CD1c-positive myeloid dendritic cell (primary cell): ENCODE measurements at regions not wholly inside any gene's neighbourhood (a gene's known extent, or its start where the extent isn't known, plus 50 kb on each side); places are given as distances from the start of the nearest gene placed in this dataset.

Experiments used
- DNase-seq: peaks from one replicate; pipeline ENCODE4 v3.0.0-alpha.2; 2016; ENCODE audit errors: extremely low spot score

DNA sequence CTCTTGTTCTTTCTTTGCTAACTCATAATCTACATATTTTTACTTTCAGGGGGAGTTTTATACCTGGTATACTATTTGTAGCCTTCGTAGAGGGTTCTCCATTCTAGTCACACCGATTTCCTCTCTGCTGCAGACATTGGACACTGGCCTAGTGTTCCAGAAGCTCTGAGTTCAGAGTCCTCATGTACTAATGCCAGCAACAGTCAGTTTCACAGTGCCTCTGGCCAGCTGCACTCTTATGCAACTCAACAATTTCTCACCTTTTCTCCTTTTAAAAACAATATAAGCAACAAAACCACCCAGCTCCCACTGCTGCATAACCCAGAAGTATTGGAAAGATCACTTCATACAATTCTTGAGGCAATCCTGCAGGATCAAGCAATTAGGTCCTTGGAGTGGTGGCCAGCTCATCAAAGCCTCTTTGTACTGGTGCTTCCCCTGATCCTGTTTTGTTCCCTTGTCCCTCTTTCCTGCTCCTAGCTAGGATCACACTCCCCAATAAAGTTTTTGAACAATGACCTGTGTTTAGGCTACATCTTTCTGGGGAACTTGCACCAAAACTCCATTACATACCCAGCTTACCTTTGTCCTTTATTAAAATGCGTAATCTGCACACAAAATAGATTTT, 98.1 kb upstream of the TUT7 start:
- DNase-seq, result no peak

DNA sequence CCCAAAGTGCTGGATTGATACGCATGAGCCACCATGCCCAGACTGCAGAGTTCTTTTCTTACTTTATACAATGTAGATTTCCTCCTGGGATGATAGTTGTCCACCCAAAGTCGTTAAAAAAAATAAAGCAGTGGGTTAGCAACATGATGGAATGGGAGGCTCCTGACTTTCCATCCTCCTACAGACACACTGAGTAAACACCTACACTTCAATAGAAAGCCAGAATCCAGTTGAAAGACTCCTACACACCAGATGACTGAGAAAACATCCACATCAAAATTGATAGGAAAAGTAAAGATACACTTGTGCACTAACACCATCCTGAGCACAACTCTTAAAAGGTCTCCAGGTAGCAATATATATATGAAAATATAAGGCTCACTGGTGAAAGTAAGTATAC, 95.0 kb upstream of the TUT7 start:
- no peak for DNase-seq

GRCh38 chr9:86445671-86446070, 91.5 kb upstream of the TUT7 start:
- DNase-seq, result no peak

- no peak for DNase-seq
These were observed 89.8 kb upstream of the TUT7 start for GRCh38 chr9:86443992-86444391.

GRCh38 chr9:86434039-86434726, 80.0 kb upstream of the TUT7 start:
- peak; percentile 51 for DNase-seq

DNA sequence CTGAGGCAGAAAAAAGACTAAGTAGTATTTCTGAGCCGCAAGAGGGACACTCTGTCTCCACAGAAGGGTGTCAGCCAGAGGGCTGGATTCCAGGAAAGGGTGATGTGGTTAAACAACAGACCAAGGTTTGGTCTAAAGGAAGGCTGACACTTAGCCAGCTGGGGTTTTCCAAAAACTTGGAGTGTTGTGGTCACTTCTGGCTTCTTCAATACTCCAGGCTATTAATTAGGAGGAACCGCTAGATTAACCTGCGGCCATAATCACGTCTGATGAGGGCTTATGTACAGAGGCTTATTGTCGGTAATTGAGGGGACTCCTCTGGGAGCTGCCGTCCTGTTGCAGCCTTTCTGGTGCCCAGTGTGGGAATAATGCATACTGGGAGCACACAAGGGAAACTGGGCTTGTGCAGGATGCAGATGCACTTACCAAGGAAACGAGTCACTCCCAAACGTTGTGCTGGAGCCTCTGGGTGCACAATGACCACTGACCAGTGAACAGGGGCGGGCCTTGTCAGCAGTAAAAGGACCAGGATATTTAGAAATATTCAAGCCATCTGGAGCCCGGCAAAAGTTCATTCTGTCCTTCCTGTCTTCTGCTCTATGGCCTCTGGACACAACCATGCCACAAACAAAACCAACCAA, 70.2 kb upstream of the TUT7 start:
- no peak for DNase-seq

GRCh38 chr9:86413971-86414880, 60.0 kb upstream of the TUT7 start:
- DNase-seq, result peak; percentile 41

DNA sequence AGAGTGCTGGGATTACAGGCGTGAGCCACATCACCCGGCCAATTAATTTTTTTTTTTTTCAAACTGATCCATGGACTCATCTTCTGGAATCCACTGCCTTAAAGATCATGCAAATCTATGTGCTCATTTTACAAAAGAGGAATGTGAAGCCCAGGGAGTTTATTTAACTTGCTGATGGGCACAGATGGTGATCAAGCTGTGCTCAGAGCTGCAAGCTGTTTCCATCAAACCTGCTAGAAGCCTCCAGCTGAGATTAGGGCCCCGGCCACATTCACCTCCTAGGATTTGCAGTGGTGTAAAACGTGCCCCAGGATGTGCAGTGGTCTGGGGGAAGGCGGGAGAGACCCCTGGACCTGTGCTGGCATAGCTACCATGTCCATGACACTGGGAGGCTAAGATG, 56.1 kb upstream of the TUT7 start:
- DNase-seq, result no peak

DNA sequence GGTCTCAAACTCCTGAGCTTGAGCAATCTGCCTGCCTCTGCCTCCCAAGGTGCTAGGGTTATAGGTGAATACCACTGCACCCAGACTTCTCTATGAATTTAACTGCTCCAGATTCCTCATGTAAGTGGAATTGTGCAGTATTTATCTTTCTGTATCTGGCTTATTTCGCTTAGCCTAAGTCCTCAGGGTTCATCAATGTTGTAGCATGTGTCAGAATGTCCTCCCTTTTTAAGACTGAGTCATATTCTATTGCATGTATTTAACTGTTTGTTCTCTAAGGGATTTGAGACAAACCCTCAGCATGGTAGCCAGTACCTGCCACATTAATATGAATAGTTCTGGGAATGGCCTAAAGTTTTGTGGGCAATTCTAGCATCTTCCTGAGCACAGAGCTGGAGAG, 53.9 kb upstream of the TUT7 start:
- no peak for DNase-seq

- peak; percentile 3 for DNase-seq
These were observed 52.8 kb upstream of the TUT7 start for GRCh38 chr9:86407022-86407421.

DNA sequence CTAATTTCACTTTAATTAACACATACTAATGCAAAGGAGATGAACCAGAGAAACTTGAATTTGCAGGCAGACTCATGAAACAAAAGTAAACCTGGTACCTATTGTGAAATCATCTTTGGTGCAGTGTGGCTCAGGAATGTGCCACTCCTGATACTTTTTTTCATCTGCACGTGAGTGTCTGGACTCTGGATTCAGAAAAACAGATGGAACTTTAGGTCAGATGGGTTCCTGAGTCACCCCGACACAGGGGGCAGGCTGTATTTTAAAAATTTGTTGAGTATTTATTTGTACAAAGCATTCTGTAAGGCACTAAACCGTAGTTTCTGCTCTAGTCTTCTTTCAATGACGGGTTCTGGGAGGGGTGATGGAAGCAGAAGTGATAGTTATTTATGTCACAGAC, 52.2 kb upstream of the TUT7 start:
- DNase-seq, result peak; percentile 18

DNA sequence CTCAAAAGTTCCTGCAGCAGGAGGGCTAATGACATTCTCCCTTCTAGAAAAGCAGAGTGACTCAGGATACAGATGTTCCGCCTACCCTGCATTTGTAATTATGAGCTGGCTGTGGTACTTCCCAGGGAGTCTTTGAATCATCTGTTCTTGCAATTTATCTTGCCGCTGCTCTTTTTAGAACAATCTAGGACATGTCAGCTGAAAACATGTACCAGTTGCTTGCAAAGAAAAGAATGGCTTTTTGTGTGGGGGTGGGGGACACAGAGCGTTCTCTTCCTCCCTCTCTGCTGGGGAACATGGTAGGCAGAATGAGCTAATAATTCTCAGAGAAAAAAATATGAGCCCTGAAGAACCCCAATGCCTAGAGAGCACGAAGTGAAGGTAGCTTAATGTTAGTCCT, 51.7 kb upstream of the TUT7 start:
- DNase-seq, result peak; percentile 61

GRCh38 chr9:86405086-86405491, 50.9 kb upstream of the TUT7 start:
- DNase-seq, result no peak
